Stomach (tissue), 8 donors: ENCODE measurements at regions not wholly inside any gene's neighbourhood (a gene's known extent, or its start where the extent isn't known, plus 50 kb on each side); places are given as distances from the start of the nearest gene placed in this dataset.

Experiments used
- DNase-seq, 2 donors: peaks; one replicate each; pipeline versions ENCODE4 v3.0.0 to v3.0.0-alpha.2; 2013 to 2019
- H3K27ac ChIP-seq, 5 donors: fragments of 200-600 bp in 4 of 5; sonication (generic) in 4 of 5; one replicate each; pipeline ENCODE4 v1.5.1; 2013 to 2019; ENCODE audit warnings: mild to moderate bottlenecking in 1 of 5, moderate library complexity in 1 of 5
- H3K27me3 ChIP-seq, 3 donors: fragments of 200-600 bp; sonication (generic); one replicate each; pipeline ENCODE4 v1.5.1; 2017 to 2019; ENCODE audit warnings: mixed run types in 1 of 3
- H3K36me3 ChIP-seq, 4 donors: fragments of 200-600 bp; sonication (generic); 1 replicate in 3 of 4; 2 replicates in 1 of 4; pipeline ENCODE4 v1.5.1; 2016 to 2019
- H3K4me1 ChIP-seq, 4 donors: fragments of 200-600 bp; sonication (generic); one replicate each; pipeline ENCODE4 v1.5.1; 2016 to 2019
- H3K4me3 ChIP-seq, 4 donors: fragments of 200-600 bp; sonication (generic) in 3 of 4; one replicate each; pipeline ENCODE4 v1.5.1; 2016 to 2019; ENCODE audit warnings: mild to moderate bottlenecking in 1 of 4
- H3K9me3 ChIP-seq, 4 donors: fragments of 200-600 bp; sonication (generic); one replicate each; pipeline ENCODE4 v1.5.1; 2016 to 2019
- CTCF ChIP-seq, 7 experiments: fragments of 450-650 bp in 4 of 7; fragments of 200-600 bp in 3 of 7; sonication (generic) in 3 of 7; IDR thresholded peaks; one replicate each; pipeline ENCODE4 v1.5.1; 2016 to 2019; ENCODE audit warnings: antibody characterized with exemption in 7 of 7, control low read depth in 2 of 7, mild to moderate bottlenecking in 1 of 7
- EP300 ChIP-seq: sonication (generic); formaldehyde crosslinking; IDR thresholded peaks from one replicate; pipeline ENCODE4 v1.6.1; 2017; ENCODE audit warnings: antibody characterized with exemption
- POLR2A ChIP-seq, 4 donors: fragments of 450-650 bp; IDR thresholded peaks; one replicate each; pipeline ENCODE4 v1.6.1; 2016; ENCODE audit warnings: antibody characterized with exemption in 4 of 4, control low read depth in 2 of 4, mild to moderate bottlenecking in 1 of 4, moderate library complexity in 1 of 4
- POLR2AphosphoS5 ChIP-seq, 3 donors: sonication (generic); formaldehyde crosslinking; IDR thresholded peaks; one replicate each; pipeline ENCODE4 v1.6.1; 2016; ENCODE audit warnings: antibody characterized with exemption in 3 of 3
- WGBS, 5 donors: extraction: QIAGEN DNeasy Blood & Tissue Kit in 3 of 5; methylation state at CpG; one replicate each; pipeline versions ENCODE4 v1.1.5 to v1.1.7; 2013 to 2018; 5-methylcytosine and 5-hydroxymethylcytosine counted together
- intact Hi-C: fragments of 100-400 bp; cut with DNase I; formaldehyde crosslinking; loops from one replicate; pipeline ENCODE4 v1.15.1; 2023; ENCODE audit warnings: low total_unique reads
- donor health status: healthy with polysubstance abuse.
- donor health status: Bipolar disorder and iron deficiency.
- donor health status: healthy.

GRCh38 chr3:187522890-187523289, 147.3 kb downstream of the SST start:
- Histone ChIP-seq H3K9me3 (no peaks in the 10 kb centered on the region), H3K27me3 (peaks cover 0 to 7% (median 0%) of the 10 kb centered on the region in 3 donors), H3K4me1 (no peaks in the 10 kb centered on the region), H3K36me3 (no peaks in the 10 kb centered on the region), H3K4me3 (no peak overlapping the region), H3K27ac (no peak overlapping the region)
- TF ChIP-seq CTCF (IDR thresholded peaks at IDR 0.05) (no peak), POLR2AphosphoS5 (IDR thresholded peaks at IDR 0.05) (no peak), POLR2A (IDR thresholded peaks at IDR 0.05) (no peak), EP300 (no peak)
- intact Hi-C loops = no loop called here
- WGBS, 5 donors = 57 to 71% (median 61%) methylated on average over 1 of the region's 1 CpG
- no peak for DNase-seq

GRCh38 chr3:187522293-187522692, 147.9 kb downstream of the SST start:
- no peak for DNase-seq
- 31 to 61% (median 49%) methylated on average over 2 of the region's 2 CpGs for whole genome bisulfite sequencing, 5 donors
- no peak overlapping the region for H3K27ac ChIP-seq

GRCh38 chr3:187521546-187521945, 148.6 kb downstream of the SST start:
- WGBS, 5 donors = 74 to 92% (median 88%) methylated on average over 2 of the region's 2 CpGs
- no peak overlapping the region for H3K27ac ChIP-seq
- no peaks in the 10 kb centered on the region for H3K36me3 ChIP-seq
- intact Hi-C loops = no loop called here
- no peak overlapping the region for H3K4me3 ChIP-seq
- peaks cover 0 to 7% (median 0%) of the 10 kb centered on the region in 3 donors for H3K27me3 ChIP-seq
- no peaks in the 10 kb centered on the region for H3K4me1 ChIP-seq
- TF ChIP-seq EP300 (no peak), CTCF (IDR thresholded peaks at IDR 0.05) (no peak), POLR2A (IDR thresholded peaks at IDR 0.05) (no peak), POLR2AphosphoS5 (IDR thresholded peaks at IDR 0.05) (no peak)
- H3K9me3 ChIP-seq = no peaks in the 10 kb centered on the region
- DNase-seq = no peak

More at GRCh38 chr3:187522293-187522692, 147.9 kb downstream of the SST start:
- Histone ChIP-seq H3K4me3 (no peak overlapping the region), H3K4me1 (no peaks in the 10 kb centered on the region), H3K27me3 (peaks cover 0 to 7% (median 0%) of the 10 kb centered on the region in 3 donors), H3K9me3 (no peaks in the 10 kb centered on the region), H3K36me3 (no peaks in the 10 kb centered on the region)
- TF ChIP-seq EP300 = no peak
- TF ChIP-seq POLR2A (IDR thresholded peaks at IDR 0.05) = no peak
- no peak for TF ChIP-seq CTCF (IDR thresholded peaks at IDR 0.05)
- TF ChIP-seq POLR2AphosphoS5 (IDR thresholded peaks at IDR 0.05) = no peak
- intact Hi-C loops = no loop called here

- TF ChIP-seq CTCF (IDR thresholded peaks at IDR 0.05) (no peak), EP300 (no peak)
- no peaks in the 10 kb centered on the region for H3K27me3 ChIP-seq
- no peaks in the 10 kb centered on the region for H3K36me3 ChIP-seq
- no peak overlapping the region for H3K4me3 ChIP-seq
- H3K9me3 ChIP-seq = no peaks in the 10 kb centered on the region
- peak in 1 of 2 donors; percentile 3 for DNase-seq
- 80 to 87% (median 86%) methylated on average over 9 of the region's 9 CpGs for WGBS, 5 donors
- H3K4me1 ChIP-seq = no peaks in the 10 kb centered on the region
- no peak overlapping the region for H3K27ac ChIP-seq
- intact Hi-C loops = no loop called here
Observed at GRCh38 chr3:187520027-187520945, 149.9 kb downstream of the SST start.
